ENCODE measurements at regions not wholly inside any gene's neighbourhood (a gene's known extent, or its start where the extent isn't known, plus 50 kb on each side); places are given as distances from the start of the nearest gene placed in this dataset.
"Not testable (repeated sequence)": the region's sequence is repeated elsewhere in the genome, so short reads cannot be mapped to it uniquely, and the experiment has no call there.

GRCh38 chr2:125318740-125319139, 1293.7 kb downstream of the CNTNAP5 start:
- H3K9me3 ChIP-seq = no peaks in the 10 kb centered on the region
- no peaks in the 10 kb centered on the region for H3K4me1 ChIP-seq
- no peak for ATAC-seq
- no peaks in the 10 kb centered on the region for H3K36me3 ChIP-seq
- no peak overlapping the region for H3K27ac ChIP-seq
- 100% methylated on average over 1 of the region's 2 CpGs; no CpG with 5 or more reads in 1 of the 2 donors for WGBS, 2 donors (ENCODE audit: low coverage in 1 of 2)
- H3K27me3 ChIP-seq = no peaks in the 10 kb centered on the region
- no peak overlapping the region for H3K4me3 ChIP-seq
- TF ChIP-seq POLR2A (IDR thresholded peaks at IDR 0.05) (no peak), EP300 (IDR thresholded peaks at IDR 0.05) (no peak), CTCF (IDR thresholded peaks at IDR 0.05) (no peak), POLR2AphosphoS5 (IDR thresholded peaks at IDR 0.05) (no peak)

DNA sequence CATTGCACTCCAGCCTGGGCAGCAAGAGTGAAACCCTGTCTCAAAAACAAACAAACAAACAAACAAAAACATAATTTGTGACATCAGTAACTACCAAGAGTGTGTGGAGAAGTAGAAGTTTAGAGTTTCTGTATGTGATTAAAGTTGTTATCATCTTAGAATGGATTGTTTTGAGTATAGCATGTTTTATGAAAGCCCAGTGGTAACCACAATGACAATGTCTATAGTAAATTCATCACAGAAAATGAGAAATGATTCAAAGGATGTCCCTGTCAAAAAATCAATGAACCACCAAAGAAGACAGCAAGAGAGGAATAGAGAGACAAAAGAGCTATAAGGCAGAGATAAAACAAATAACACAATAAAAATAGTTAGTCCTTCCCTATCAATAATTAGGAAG, 1299.2 kb downstream of the CNTNAP5 start:
- no peak for ATAC-seq
- Histone ChIP-seq H3K27me3 (no peaks in the 10 kb centered on the region), H3K4me1 (no peaks in the 10 kb centered on the region), H3K36me3 (no peaks in the 10 kb centered on the region), H3K4me3 (no peak overlapping the region), H3K27ac (no peak overlapping the region), H3K9me3 (no peaks in the 10 kb centered on the region)
- TF ChIP-seq EP300 (IDR thresholded peaks at IDR 0.05) (no peak), POLR2AphosphoS5 (IDR thresholded peaks at IDR 0.05) (no peak), CTCF (IDR thresholded peaks at IDR 0.05) (no peak), POLR2A (IDR thresholded peaks at IDR 0.05) (no peak)

DNA sequence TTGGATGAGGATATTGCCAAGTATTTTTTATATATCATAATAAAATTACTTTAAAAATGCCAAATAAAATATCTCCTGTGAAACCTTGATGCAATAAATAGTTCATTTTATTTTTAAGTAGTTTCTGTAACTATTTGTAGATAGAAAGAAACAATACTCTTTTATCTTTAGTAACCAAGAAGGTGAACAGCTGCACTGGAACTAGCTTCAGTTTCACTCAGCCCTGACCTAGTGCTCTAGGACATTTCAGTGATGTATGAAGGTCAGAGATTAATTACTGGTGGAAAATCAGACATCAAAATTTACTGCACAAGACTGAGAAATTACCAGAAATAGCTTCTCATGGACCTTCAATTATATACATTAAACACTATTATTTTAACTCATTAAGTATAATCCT, 1305.0 kb downstream of the CNTNAP5 start:
- ATAC-seq = no peak

DNA sequence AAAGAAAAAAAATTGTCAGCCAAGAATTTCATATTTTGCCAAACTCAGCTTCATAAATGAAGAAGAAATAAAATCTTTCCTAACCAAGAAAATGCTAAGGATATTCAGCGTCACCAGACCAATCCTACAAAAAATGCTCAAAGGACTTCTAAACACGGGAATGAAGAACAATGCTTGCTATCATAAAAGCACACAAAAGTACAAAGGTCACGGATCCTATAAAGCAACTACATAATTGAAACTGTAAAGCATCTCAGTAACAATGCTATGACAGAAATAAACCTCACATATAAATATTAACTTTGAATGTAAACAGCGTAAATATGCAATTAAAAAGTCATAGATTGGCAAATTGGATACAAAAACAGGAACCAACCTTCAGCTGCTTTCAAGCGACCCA, 1314.6 kb upstream of the GYPC start:
- no peak for ATAC-seq
- TF ChIP-seq POLR2A (IDR thresholded peaks at IDR 0.05) (no peak), EP300 (IDR thresholded peaks at IDR 0.05) (no peak), CTCF (IDR thresholded peaks at IDR 0.05) (no peak), POLR2AphosphoS5 (IDR thresholded peaks at IDR 0.05) (no peak)
- 80 to 84% methylated on average over 5 of the region's 5 CpGs for WGBS, 2 donors (ENCODE audit: low coverage in 1 of 2)

More for the DNA sequence above, 1305.0 kb downstream of the CNTNAP5 start:
- Histone ChIP-seq H3K4me1 (no peaks in the 10 kb centered on the region), H3K27ac (no peak overlapping the region), H3K9me3 (no peaks in the 10 kb centered on the region), H3K4me3 (no peak overlapping the region), H3K36me3 (no peaks in the 10 kb centered on the region), H3K27me3 (no peaks in the 10 kb centered on the region)
- TF ChIP-seq EP300 (IDR thresholded peaks at IDR 0.05) (no peak), POLR2A (IDR thresholded peaks at IDR 0.05) (no peak), POLR2AphosphoS5 (IDR thresholded peaks at IDR 0.05) (no peak), CTCF (IDR thresholded peaks at IDR 0.05) (no peak)

GRCh38 chr2:125353542-125353941, 1302.4 kb upstream of the GYPC start:
- 97% methylated on average over 10 of the region's 12 CpGs; no CpG with 5 or more reads in 1 of the 2 donors for WGBS, 2 donors (ENCODE audit: low coverage in 1 of 2)
- not testable (repeated sequence) for H3K9me3 ChIP-seq, H3K4me1 ChIP-seq, H3K4me3 ChIP-seq, H3K36me3 ChIP-seq, ATAC-seq, H3K27me3 ChIP-seq, H3K27ac ChIP-seq

More for the DNA sequence above, 1314.6 kb upstream of the GYPC start:
- H3K36me3 ChIP-seq = no peaks in the 10 kb centered on the region
- no peaks in the 10 kb centered on the region for H3K4me1 ChIP-seq
- H3K4me3 ChIP-seq = no peak overlapping the region
- peaks cover 0 to 5% (median 0%) of the 10 kb centered on the region in 3 donors for H3K9me3 ChIP-seq
- H3K27me3 ChIP-seq = no peaks in the 10 kb centered on the region
- H3K27ac ChIP-seq = no peak overlapping the region
